K562 (cell line): ENCODE measurements at regions not wholly inside any gene's neighbourhood (a gene's known extent, or its start where the extent isn't known, plus 50 kb on each side); places are given as distances from the start of the nearest gene placed in this dataset.

ENCODE experiments used
- DPF2 ChIP-seq: fragments of 450-650 bp; IDR thresholded peaks from 2 replicates; pipeline ENCODE4 v1.6.1; 2016
- IRF2 ChIP-seq: sonication (generic); formaldehyde crosslinking; IDR thresholded peaks from 2 replicates; pipeline ENCODE4 v1.8.1; 2022; ENCODE audit warnings: mild to moderate bottlenecking, missing genetic modification reagents
- MITF ChIP-seq: IDR thresholded peaks from 2 replicates; pipeline ENCODE4 v1.6.1; 2014; ENCODE audit warnings: antibody characterized with exemption
- PHTF2 ChIP-seq: fragments of 250-450 bp; sonication (Bioruptor Pico); IDR thresholded peaks from 2 replicates; pipeline ENCODE4 v1.5.0; 2021; ENCODE audit warnings: mild to moderate bottlenecking
- SMARCA4 ChIP-seq: fragments of 450-650 bp; IDR thresholded peaks from 2 replicates; pipeline ENCODE4 v1.6.1; 2016
- ZBTB40 ChIP-seq, 2 experiments: fragments of 450-650 bp in 1 of 2; sonication (generic) in 1 of 2; formaldehyde crosslinking in 1 of 2; IDR thresholded peaks; 2 replicates each; pipeline versions ENCODE4 v1.7.1 to v1.9.0; 2016 to 2022; ENCODE audit warnings: inconsistent platforms in 1 of 2, mild to moderate bottlenecking in 1 of 2, missing genetic modification reagents in 1 of 2
- ZNF318 ChIP-seq, 2 experiments: fragments of 450-650 bp; IDR thresholded peaks; 2 replicates each; pipeline ENCODE4 v1.6.1; 2016; ENCODE audit warnings: mild to moderate bottlenecking in 2 of 2, borderline replicate concordance in 1 of 2, low read depth in 1 of 2, moderate library complexity in 1 of 2
- TF ChIP-seq, protein P1 (sequence below): fragments of 450-650 bp; IDR thresholded peaks from 2 replicates; pipeline ENCODE4 v1.6.1; 2016; ENCODE audit warnings: missing biosample characterization, missing genetic modification characterization

DNA sequence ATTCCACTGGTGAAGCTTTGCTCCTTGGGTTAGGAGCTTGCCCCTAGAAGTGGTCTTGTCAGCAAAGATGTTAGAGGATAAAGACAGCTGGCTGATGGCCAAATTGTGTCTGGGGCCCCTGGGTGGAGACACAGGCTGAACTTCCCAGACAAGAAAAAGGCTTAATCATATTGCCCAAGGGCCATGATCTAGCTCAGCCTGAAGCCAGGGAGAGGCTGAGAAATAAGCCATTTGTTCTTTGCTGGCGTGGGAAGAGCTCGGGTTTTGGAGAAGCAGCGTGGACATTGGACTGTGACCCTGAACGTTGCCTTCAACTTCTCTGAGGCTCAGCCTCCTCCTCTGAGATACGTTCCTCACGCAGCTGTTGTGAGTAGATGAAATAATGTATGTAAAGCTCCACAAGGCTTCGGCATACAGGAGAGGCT is 153.0 kb downstream of the ZFP36L2 start (continued):
- TF ChIP-seq IRF2 (CRISPR knock-in tag), result no peak
- TF ChIP-seq MITF, result no peak
- TF ChIP-seq SMARCA4, result peak; percentile 54; the same call in 1 of the 2 replicates
- TF ChIP-seq ZNF318 (IDR thresholded peaks at IDR 0.05; ENCODE audit: borderline replicate concordance in 1 of 2, low read depth in 1 of 2), result no peak
- TF ChIP-seq DPF2, result peak; percentile 62; the same call in 1 of the 2 replicates
- no peak for TF ChIP-seq PHTF2 (CRISPR knock-in tag)
- TF ChIP-seq ZBTB40 (IDR thresholded peaks at IDR 0.05), result no peak
- no peak for TF ChIP-seq ZBTB40 (CRISPR knock-in tag; IDR thresholded peaks at IDR 0.05)
- TF ChIP-seq, protein P1, sequence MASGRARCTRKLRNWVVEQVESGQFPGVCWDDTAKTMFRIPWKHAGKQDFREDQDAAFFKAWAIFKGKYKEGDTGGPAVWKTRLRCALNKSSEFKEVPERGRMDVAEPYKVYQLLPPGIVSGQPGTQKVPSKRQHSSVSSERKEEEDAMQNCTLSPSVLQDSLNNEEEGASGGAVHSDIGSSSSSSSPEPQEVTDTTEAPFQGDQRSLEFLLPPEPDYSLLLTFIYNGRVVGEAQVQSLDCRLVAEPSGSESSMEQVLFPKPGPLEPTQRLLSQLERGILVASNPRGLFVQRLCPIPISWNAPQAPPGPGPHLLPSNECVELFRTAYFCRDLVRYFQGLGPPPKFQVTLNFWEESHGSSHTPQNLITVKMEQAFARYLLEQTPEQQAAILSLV (tag), result no peak
